SIG-M5 treated with dmso at 0.1 percent for 504 hours (cell line): ENCODE measurements at regions not wholly inside any gene's neighbourhood (a gene's known extent, or its start where the extent isn't known, plus 50 kb on each side); places are given as distances from the start of the nearest gene placed in this dataset.

Experiments
- DNase-seq: peaks from one replicate; lab custom pipeline; 2025; ENCODE audit not compliant: unreplicated experiment; lab: John Stamatoyannopoulos, UW

DNA sequence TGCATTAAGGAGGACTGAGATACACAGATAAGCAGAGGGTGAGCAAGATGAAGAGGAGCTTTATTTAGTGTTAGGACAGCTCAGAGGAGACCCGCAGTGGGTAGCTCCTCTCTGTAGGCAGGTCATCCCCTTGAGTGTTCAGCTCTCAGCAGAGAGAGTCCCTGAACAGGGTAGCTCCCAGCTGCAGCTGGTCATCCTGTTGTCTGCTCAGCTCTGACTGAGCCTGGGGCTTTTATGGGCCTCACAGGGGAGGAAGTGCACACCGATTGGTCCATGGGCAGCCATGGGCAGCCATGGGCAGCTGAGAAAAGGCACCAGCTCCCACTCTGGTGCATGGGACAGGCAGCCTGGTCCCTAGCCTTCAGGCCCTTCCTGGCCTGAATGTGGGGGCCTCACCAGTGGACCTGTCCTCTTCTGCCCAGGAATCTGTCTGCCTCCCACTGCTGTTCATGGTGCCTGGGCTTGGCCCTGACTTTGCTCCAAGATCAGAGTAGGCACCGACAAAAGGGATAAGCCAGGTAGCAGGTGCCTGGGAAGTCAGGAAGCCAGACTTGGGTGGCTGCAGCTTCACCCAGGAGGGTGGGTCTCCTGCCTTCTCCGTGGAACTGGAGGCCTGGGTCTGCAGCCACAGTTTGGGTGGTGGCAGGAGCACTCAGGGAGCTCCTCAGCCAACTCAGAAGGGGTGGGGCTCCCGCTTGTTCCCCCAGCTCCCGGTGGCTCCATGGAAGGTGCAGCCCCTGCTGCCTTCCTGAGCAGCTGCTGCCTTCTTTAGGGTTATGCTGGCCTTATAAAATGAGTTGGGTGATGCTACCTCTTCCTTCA lies 54.7 kb downstream of the MYEOV start:
- no peak for DNase-seq

- DNase-seq: no peak
Measured at GRCh38 chr11:69350040-69350439, 56.1 kb downstream of the MYEOV start.

- DNase-seq: no peak
Measured at GRCh38 chr11:69350596-69350995, 56.6 kb downstream of the MYEOV start.

DNA sequence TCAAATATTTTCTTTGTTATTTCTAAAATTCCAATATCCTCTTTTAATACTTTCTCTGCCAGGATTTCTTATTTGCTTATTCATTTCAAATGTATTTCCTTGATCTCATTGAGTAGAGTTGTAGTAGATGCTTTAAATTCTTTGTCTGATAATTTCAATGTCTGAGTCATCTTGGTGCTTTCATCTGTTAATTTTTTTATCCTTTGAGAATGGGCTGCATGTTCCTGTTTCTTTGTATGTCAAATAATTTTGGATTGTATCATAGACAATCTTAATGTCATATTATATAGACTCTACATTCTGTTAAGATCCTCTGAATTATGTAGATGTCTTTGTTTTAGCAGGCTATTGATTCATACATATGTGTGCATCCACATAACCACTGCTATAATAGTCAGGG lies 57.5 kb downstream of the MYEOV start:
- DNase-seq: no peak

DNA sequence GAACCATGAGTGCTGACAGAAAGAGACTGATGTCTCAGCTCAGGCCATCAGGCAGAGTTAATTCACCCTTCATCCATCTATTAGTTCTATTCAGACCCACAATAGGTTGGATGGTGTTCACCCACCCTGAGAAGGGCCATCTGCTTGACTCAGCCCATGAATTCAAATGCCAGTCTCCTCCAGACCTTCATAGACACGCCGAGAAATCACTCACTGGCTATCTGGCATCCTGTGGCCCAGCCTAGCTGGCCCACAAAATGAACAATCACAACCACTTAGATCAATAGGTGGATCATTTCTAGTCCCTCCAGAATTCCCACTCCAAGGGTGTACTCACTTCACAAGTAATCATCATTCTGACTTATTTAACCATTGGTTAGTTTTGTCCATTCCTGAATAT lies 58.2 kb downstream of the MYEOV start:
- DNase-seq: no peak

DNA sequence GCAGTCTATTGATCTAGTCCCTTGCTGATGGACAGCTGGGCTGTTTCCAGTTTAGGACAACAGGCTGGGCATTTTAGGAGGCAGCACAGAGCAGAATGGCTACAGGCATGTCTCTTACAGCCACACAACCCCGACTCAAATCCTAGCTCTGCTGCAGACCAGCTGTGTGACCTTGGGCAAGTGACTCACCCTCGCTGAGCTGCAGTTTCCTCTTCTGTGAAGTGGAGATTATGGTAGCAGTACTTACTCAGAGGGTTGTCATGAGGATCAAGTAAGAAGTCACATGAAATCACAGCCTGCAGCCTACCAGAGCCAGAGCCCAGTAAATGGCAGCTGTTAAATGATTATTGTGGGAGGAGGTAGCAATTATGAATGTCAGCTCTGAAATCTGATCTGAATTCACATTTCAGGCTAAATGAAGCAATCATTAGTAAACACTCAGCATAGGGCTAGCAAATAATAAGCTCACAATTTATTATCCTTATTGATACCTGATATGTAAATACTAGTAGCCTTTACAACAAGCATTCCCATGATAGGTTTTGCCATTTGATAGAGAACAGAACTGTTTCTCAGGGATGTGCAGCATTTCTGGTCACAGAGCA lies 58.9 kb downstream of the MYEOV start:
- no peak for DNase-seq

DNA sequence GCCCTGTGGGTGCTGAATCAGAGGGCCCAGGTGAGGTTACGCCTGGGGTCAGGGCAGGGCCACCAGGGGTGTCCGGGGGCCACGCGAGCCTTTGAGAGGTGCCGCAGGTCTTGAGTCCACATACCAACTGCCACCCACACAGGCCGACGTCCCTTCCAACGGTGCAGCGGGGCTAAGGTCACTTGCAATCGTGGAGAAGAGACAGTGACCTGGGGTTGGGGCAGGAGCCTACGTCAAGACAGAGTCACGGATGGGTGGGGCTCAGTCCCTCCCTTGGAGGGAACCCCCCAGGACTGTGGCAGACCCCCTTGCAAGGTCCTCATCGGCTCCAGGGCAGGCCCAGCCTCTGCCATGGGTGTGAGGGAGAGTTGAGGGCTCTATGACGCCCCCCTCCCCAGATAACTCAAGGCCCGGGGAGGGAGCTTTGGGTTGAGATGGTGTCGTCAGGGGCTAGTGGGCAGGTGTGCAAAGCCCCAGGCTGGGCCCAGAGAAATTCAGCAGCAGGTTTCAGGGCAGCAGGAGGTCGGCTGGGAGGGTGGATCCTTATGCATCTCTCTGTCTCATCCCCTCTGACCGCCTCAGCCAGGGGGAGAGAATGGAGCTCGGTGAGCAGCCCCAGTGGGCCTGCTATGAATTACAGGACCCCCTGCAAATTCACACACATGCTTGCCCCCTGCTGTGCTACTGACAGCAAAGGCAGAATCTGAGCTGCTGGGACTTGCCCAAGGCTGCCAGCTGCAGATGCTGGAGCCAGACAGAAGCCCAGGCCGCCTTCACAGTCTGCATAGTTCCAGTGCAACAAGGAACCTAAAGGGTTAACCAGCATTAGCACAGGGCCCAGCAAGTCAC lies 60.0 kb downstream of the MYEOV start:
- no peak for DNase-seq

- no peak for DNase-seq
Measured at GRCh38 chr11:69354545-69354897, 60.6 kb downstream of the MYEOV start.

- DNase-seq: no peak
Measured at GRCh38 chr11:69355346-69355940, 61.5 kb downstream of the MYEOV start.

- DNase-seq: no peak
Measured at GRCh38 chr11:69355959-69356702, 62.2 kb downstream of the MYEOV start.

DNA sequence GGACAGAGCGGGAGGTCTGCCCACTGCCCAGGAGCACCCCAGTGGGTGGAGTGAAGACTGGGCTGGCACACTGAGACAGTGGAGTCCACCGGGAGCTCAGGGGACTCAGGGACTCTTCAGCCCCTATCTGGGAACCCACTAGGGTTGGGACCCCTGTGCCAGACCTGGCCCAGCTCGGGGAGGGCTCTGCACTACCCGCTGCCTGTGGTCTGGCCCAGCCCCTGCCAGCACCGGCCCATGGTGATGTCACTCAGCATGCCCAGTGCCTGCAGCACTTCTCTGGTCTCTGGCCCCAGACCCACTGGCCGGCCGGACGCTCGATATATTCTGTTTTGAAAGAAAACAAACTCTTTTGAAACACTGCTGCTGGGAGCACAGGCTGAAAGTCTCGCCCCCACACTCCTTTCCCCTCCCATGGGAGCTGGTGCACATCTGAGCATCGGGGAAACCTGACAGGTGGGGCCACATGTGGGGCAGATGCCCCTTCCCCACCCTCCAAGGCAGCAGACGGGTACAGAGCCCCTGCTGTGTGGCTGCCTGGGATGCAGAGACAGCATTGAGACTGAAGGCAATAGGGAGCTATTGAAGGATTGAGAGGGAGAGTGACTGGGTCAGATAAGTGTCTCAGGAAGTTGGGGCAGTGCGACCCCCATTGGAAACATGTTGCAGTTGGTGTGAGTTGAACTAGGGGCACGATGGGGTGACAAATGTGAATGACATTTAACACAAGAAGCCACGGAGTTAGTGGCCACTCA lies 62.9 kb downstream of the MYEOV start:
- no peak for DNase-seq

GRCh38 chr11:69357458-69358397 lies 63.8 kb downstream of the MYEOV start:
- no peak for DNase-seq

- DNase-seq: no peak
Measured at GRCh38 chr11:69358398-69359020, 64.6 kb downstream of the MYEOV start.

GRCh38 chr11:69359735-69360480 lies 66.0 kb downstream of the MYEOV start:
- no peak for DNase-seq

- no peak for DNase-seq
Measured at GRCh38 chr11:69360606-69361005, 66.7 kb downstream of the MYEOV start.

DNA sequence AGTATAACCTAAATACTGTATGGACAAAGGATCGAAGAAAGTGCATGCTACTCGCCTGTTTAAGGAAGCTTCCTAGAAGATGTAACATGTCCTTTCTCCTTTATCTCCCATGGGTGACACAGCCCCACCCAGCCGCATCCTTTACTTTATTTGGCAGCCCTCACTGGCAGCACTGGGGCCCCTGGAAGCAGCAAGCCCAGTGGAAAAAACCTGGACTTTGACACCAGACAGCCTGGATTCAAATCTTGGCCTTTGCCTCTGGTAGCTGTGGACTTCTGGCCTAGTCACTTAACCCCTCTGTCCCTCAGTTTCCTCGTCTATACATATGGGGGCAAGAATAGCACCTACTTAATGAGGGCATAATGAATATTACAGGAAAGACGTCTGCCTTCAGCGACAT lies 67.1 kb downstream of the MYEOV start:
- no peak for DNase-seq

- no peak for DNase-seq
Measured at GRCh38 chr11:69361466-69361865, 67.5 kb downstream of the MYEOV start.

DNA sequence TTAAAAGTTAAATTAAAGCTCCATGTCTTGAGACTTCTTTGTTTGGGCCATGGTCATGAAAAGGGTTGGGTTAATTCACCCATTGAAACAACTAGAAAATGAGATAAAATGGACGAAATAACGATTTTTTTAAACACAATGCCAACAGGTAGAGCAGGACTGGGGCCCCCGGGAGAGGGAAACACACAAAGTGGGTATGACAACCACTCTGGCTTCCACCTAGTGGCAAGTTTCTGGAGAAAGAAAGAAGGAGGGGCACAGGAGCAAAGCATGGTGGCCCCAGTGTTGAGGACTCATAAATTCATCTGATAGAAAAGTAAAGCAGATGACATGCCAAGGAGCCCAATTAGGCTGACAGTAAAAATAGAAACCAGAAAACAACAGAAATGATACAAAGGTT lies 68.4 kb downstream of the MYEOV start:
- no peak for DNase-seq
